Natural killer cell (primary cell): ENCODE measurements at regions not wholly inside any gene's neighbourhood (a gene's known extent, or its start where the extent isn't known, plus 50 kb on each side); places are given as distances from the start of the nearest gene placed in this dataset.

Source experiments
- ATAC-seq, 3 donors: fragments of 150-1000 bp in 2 of 3; fragments of 200-7000 bp in 1 of 3; cut with Tn5 transposase; 1 replicate in 1 of 3; 2 replicates in 2 of 3; pipeline ENCODE4 v1.10.0; 2021; ENCODE audit warnings: mild to moderate bottlenecking in 2 of 3, moderate library complexity in 2 of 3
- DNase-seq, 2 donors: peaks; one replicate each; pipeline versions ENCODE4 v3.0.0 to v3.0.0-alpha.2; 2013 to 2021; ENCODE audit warnings: mixed read lengths in 1 of 2
- H3K27ac ChIP-seq: one replicate; pipeline ENCODE4 v1.5.1; 2013; ENCODE audit warnings: mild to moderate bottlenecking, low read length
- H3K27me3 ChIP-seq: one replicate; pipeline ENCODE4 v1.6.1; 2013; ENCODE audit warnings: low read length; ENCODE audit not compliant: control insufficient read depth, insufficient read depth
- H3K36me3 ChIP-seq: one replicate; pipeline ENCODE4 v1.6.1; 2013; ENCODE audit warnings: low read length; ENCODE audit not compliant: control insufficient read depth, insufficient read depth
- H3K4me1 ChIP-seq: one replicate; pipeline ENCODE4 v1.6.1; 2013; ENCODE audit warnings: low read length; ENCODE audit not compliant: control insufficient read depth, insufficient read depth
- H3K4me3 ChIP-seq: one replicate; pipeline ENCODE4 v1.5.1; 2013; ENCODE audit warnings: low read length
- H3K9me3 ChIP-seq: one replicate; pipeline ENCODE4 v1.6.1; 2013; ENCODE audit warnings: low read length; ENCODE audit not compliant: control insufficient read depth, insufficient read depth
- H3K27ac Mint-ChIP-seq, 2 donors: one replicate each; pipeline ENCODE4 v1.8.0; 2022; ENCODE audit warnings: mild to moderate bottlenecking in 2 of 2, mixed read lengths in 2 of 2, moderate library complexity in 1 of 2
- H3K27me3 Mint-ChIP-seq, 2 donors: one replicate each; pipeline ENCODE4 v1.8.0; 2022; ENCODE audit warnings: low read depth in 2 of 2, mixed read lengths in 2 of 2
- H3K36me3 Mint-ChIP-seq: one replicate; pipeline ENCODE4 v1.8.0; 2022; ENCODE audit warnings: mixed read lengths
- H3K4me1 Mint-ChIP-seq, 2 donors: one replicate each; pipeline ENCODE4 v1.8.0; 2022; ENCODE audit warnings: mixed read lengths in 2 of 2
- H3K4me3 Mint-ChIP-seq: one replicate; pipeline ENCODE4 v1.8.0; 2022; ENCODE audit warnings: mild to moderate bottlenecking, moderate library complexity, mixed read lengths
- H3K9me3 Mint-ChIP-seq, 2 donors: one replicate each; pipeline ENCODE4 v1.8.0; 2022; ENCODE audit warnings: mixed read lengths in 2 of 2
- WGBS: methylation state at CpG from one replicate; pipeline ENCODE4 v1.1.7; 2013; ENCODE audit warnings: missing lambda C conversion rate; ENCODE audit not compliant: insufficient coverage; 5-methylcytosine and 5-hydroxymethylcytosine counted together
- intact Hi-C: fragments of 100-400 bp; cut with micrococcal nuclease; formaldehyde crosslinking; loops from one replicate; pipeline ENCODE4 v1.14.2; 2022
- TF ChIP-seq, protein P1 (sequence below): fragments of 200-600 bp; IDR thresholded peaks from one replicate; pipeline ENCODE4 v1.8.0; 2022; ENCODE audit warnings: antibody characterized with exemption

GRCh38 chr3:144237351-144237750, 265.7 kb downstream of the DIPK2A start:
- Histone ChIP-seq H3K4me1 (no peaks in the 10 kb centered on the region), H3K9me3 (no peaks in the 10 kb centered on the region), H3K36me3 (no peaks in the 10 kb centered on the region), H3K27me3 (no peaks in the 10 kb centered on the region), H3K27ac (no peak overlapping the region), H3K4me3 (no peak overlapping the region)
- Mint-ChIP-seq H3K9me3 (peaks cover 0 to 3% of the 10 kb centered on the region in 2 donors), H3K36me3 (no peaks in the 10 kb centered on the region), H3K4me3 (no peak overlapping the region), H3K4me1 (no peaks in the 10 kb centered on the region), H3K27ac (no peak overlapping the region), H3K27me3 (no peaks in the 10 kb centered on the region)
- ATAC-seq (no peak), DNase-seq (no peak)
- 89% methylated on average over 5 of the region's 5 CpGs for WGBS
- TF ChIP-seq, protein P1, sequence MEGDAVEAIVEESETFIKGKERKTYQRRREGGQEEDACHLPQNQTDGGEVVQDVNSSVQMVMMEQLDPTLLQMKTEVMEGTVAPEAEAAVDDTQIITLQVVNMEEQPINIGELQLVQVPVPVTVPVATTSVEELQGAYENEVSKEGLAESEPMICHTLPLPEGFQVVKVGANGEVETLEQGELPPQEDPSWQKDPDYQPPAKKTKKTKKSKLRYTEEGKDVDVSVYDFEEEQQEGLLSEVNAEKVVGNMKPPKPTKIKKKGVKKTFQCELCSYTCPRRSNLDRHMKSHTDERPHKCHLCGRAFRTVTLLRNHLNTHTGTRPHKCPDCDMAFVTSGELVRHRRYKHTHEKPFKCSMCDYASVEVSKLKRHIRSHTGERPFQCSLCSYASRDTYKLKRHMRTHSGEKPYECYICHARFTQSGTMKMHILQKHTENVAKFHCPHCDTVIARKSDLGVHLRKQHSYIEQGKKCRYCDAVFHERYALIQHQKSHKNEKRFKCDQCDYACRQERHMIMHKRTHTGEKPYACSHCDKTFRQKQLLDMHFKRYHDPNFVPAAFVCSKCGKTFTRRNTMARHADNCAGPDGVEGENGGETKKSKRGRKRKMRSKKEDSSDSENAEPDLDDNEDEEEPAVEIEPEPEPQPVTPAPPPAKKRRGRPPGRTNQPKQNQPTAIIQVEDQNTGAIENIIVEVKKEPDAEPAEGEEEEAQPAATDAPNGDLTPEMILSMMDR, result no peak
- intact Hi-C loops, result no loop called here

- H3K36me3 ChIP-seq, result no peaks in the 10 kb centered on the region
- H3K4me3 ChIP-seq, result no peak overlapping the region
- H3K27ac ChIP-seq, result no peak overlapping the region
- Mint-ChIP-seq H3K36me3 (no peaks in the 10 kb centered on the region), H3K9me3 (peaks cover 0 to 3% of the 10 kb centered on the region in 2 donors), H3K27me3 (no peaks in the 10 kb centered on the region), H3K27ac (no peak overlapping the region), H3K4me1 (no peaks in the 10 kb centered on the region), H3K4me3 (no peak overlapping the region)
- intact Hi-C loops, result no loop called here
- H3K9me3 ChIP-seq, result no peaks in the 10 kb centered on the region
- DNase-seq (no peak), ATAC-seq (no peak)
- 81% methylated on average over 3 of the region's 4 CpGs for WGBS
- H3K4me1 ChIP-seq, result no peaks in the 10 kb centered on the region
- TF ChIP-seq, protein P1, result no peak
- H3K27me3 ChIP-seq, result no peaks in the 10 kb centered on the region
Measured at GRCh38 chr3:144241404-144241803, 269.8 kb downstream of the DIPK2A start.

DNA sequence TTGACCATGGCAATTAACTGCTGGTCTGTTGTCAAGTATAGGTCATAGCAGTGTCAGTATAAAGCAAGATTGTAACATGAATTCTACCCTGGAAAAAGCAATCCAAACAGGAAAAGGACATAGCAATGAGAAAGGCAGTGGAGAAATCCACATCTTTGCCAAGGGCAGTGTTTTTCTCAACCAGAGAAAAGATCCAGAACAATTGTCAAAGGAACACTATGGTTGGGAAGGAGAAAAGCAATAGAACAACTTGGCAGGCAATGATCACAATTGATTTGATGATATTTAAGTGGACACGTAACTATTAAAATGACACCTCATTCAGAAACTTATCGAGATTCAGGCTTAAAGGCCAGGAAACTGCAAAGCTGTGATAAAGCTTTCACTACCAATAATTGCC, 271.1 kb downstream of the DIPK2A start:
- ATAC-seq (no peak), DNase-seq (no peak)
- Mint-ChIP-seq H3K4me1 (no peaks in the 10 kb centered on the region), H3K9me3 (peaks cover 0 to 3% of the 10 kb centered on the region in 2 donors), H3K4me3 (no peak overlapping the region), H3K36me3 (no peaks in the 10 kb centered on the region), H3K27ac (no peak overlapping the region), H3K27me3 (no peaks in the 10 kb centered on the region)
- no peaks in the 10 kb centered on the region for H3K9me3 ChIP-seq
- no peak overlapping the region for H3K4me3 ChIP-seq
- H3K27ac ChIP-seq, result no peak overlapping the region
- no peaks in the 10 kb centered on the region for H3K4me1 ChIP-seq
- TF ChIP-seq, protein P1, result no peak
- H3K36me3 ChIP-seq, result no peaks in the 10 kb centered on the region
- intact Hi-C loops, result no loop called here
- H3K27me3 ChIP-seq, result no peaks in the 10 kb centered on the region
- no CpG with 5 or more reads among the region's 2 CpGs for WGBS

GRCh38 chr3:144244662-144245061, 273.0 kb downstream of the DIPK2A start:
- Histone ChIP-seq H3K36me3 (no peaks in the 10 kb centered on the region), H3K27me3 (no peaks in the 10 kb centered on the region), H3K27ac (no peak overlapping the region), H3K4me1 (no peaks in the 10 kb centered on the region), H3K9me3 (no peaks in the 10 kb centered on the region), H3K4me3 (no peak overlapping the region)
- ATAC-seq, result no peak
- no peaks in the 10 kb centered on the region for H3K27me3 Mint-ChIP-seq
- 82% methylated on average over 3 of the region's 3 CpGs for WGBS
- peaks cover 4% of the 10 kb centered on the region in 2 donors for H3K9me3 Mint-ChIP-seq
- no peaks in the 10 kb centered on the region for H3K4me1 Mint-ChIP-seq
- H3K4me3 Mint-ChIP-seq, result no peak overlapping the region
- intact Hi-C loops, result no loop called here
- DNase-seq, result no peak
- no peak overlapping the region for H3K27ac Mint-ChIP-seq
- H3K36me3 Mint-ChIP-seq, result no peaks in the 10 kb centered on the region
- TF ChIP-seq, protein P1, result no peak
